OCI-LY1 (cell line): ENCODE measurements at regions not wholly inside any gene's neighbourhood (a gene's known extent, or its start where the extent isn't known, plus 50 kb on each side); places are given as distances from the start of the nearest gene placed in this dataset.

Source experiments
- H2AFZ ChIP-seq: fragments of 200-600 bp; sonication (generic), shearing (Covaris generic); 2 replicates; pipeline ENCODE4 v1.6.0; 2014; ENCODE audit warnings: antibody characterized with exemption, mild to moderate bottlenecking, low read length
- H3F3A ChIP-seq: fragments of 200-600 bp; sonication (generic), shearing (Covaris generic); 2 replicates; pipeline ENCODE4 v1.6.0; 2014; ENCODE audit warnings: mild to moderate bottlenecking, antibody characterized with exemption, low read length, moderate library complexity; ENCODE audit not compliant: insufficient read depth
- H3K27ac ChIP-seq: fragments of 200-600 bp; sonication (generic); 2 replicates; pipeline ENCODE4 v1.5.1; 2014; ENCODE audit warnings: low read length, mixed run types, mild to moderate bottlenecking, low read depth; ENCODE audit not compliant: poor library complexity, severe bottlenecking
- H3K27me3 ChIP-seq: fragments of 200-600 bp; sonication (generic); 2 replicates; pipeline ENCODE4 v1.6.0; 2014; ENCODE audit warnings: antibody characterized with exemption, mild to moderate bottlenecking, low read length, moderate library complexity; ENCODE audit not compliant: insufficient read depth
- H3K36me3 ChIP-seq: fragments of 200-600 bp; sonication (generic); 2 replicates; pipeline ENCODE4 v1.6.1; 2014; ENCODE audit warnings: mild to moderate bottlenecking, antibody characterized with exemption, low read length, moderate library complexity, mixed read lengths; ENCODE audit not compliant: insufficient read depth
- H3K4me1 ChIP-seq: fragments of 200-600 bp; sonication (generic); 2 replicates; pipeline ENCODE4 v1.5.1; 2014; ENCODE audit warnings: mild to moderate bottlenecking, low read length, moderate library complexity; ENCODE audit not compliant: insufficient read depth, severe bottlenecking
- H3K4me2 ChIP-seq: fragments of 200-600 bp; sonication (generic), shearing (Covaris generic); 2 replicates; pipeline ENCODE4 v1.6.1; 2014; ENCODE audit warnings: low read length
- H3K4me3 ChIP-seq: fragments of 200-600 bp; sonication (generic); 2 replicates; pipeline ENCODE4 v1.5.1; 2014; ENCODE audit warnings: low read length, low read depth, mild to moderate bottlenecking, mixed read lengths; ENCODE audit not compliant: poor library complexity, severe bottlenecking
- H3K79me2 ChIP-seq: fragments of 200-600 bp; shearing (Covaris generic); 2 replicates; pipeline ENCODE4 v1.6.1; 2016; ENCODE audit warnings: mixed run types, low read length, mixed read lengths; ENCODE audit not compliant: insufficient read depth
- H3K9ac ChIP-seq: fragments of 200-600 bp; sonication (generic), shearing (Covaris generic); 2 replicates; pipeline ENCODE4 v1.6.1; 2014; ENCODE audit warnings: mild to moderate bottlenecking, low read length, mixed read lengths
- H3K9me2 ChIP-seq: fragments of 200-600 bp; sonication (generic), shearing (Covaris generic); 2 replicates; pipeline ENCODE4 v1.6.1; 2014; ENCODE audit warnings: low read depth, mild to moderate bottlenecking, low read length, mixed read lengths
- H3K9me3 ChIP-seq: fragments of 200-600 bp; shearing (Covaris generic); 2 replicates; pipeline ENCODE4 v1.6.1; 2014; ENCODE audit warnings: low read length, mixed read lengths
- H4K20me1 ChIP-seq: fragments of 200-600 bp; sonication (generic), shearing (Covaris generic); 2 replicates; pipeline ENCODE4 v1.6.0; 2016; ENCODE audit warnings: mild to moderate bottlenecking, low read length; ENCODE audit not compliant: insufficient read depth
- CTCF ChIP-seq: fragments of 200-600 bp; sonication (generic), shearing (Covaris generic); IDR thresholded peaks from 2 replicates; pipeline ENCODE4 v1.5.1; 2017; ENCODE audit warnings: mild to moderate bottlenecking, antibody characterized with exemption, low read length, moderate library complexity, mixed read lengths
- EZH2 ChIP-seq: fragments of 200-600 bp; sonication (generic), shearing (Covaris generic); IDR thresholded peaks from 2 replicates; pipeline ENCODE4 v1.8.0; 2017; ENCODE audit warnings: borderline replicate concordance, mixed run types, mild to moderate bottlenecking, antibody characterized with exemption, low read length, moderate library complexity, mixed read lengths

DNA sequence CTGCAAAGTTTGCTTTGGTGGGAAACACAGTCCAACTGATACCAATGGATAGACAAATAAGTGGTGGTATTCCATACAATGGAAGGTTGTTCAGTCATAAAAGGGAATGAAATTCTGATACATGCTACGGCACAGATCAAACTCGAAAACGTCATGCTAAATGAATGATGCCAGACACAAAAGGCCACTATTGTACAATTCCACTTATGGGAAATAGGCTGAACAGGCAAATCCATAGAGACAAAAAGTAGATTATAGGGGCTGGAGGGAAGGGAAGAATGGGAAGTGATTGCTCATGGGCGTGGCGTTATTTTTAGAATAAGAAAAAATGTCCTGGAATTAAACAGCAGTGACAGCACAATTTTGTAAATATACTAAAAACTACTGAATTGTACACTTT lies 66.0 kb upstream of the FOXK1 start:
- H3F3A ChIP-seq: no peaks in the 10 kb centered on the region

GRCh38 chr7:4621396-4621795 lies 60.7 kb upstream of the FOXK1 start:
- no peaks in the 10 kb centered on the region for H3K27me3 ChIP-seq
- H3K4me3 ChIP-seq: no peak overlapping the region
- H3K9me2 ChIP-seq: no peaks in the 10 kb centered on the region
- TF ChIP-seq CTCF (no peak), EZH2 (no peak)
- H3F3A ChIP-seq: no peaks in the 10 kb centered on the region
- no peak overlapping the region for H3K4me2 ChIP-seq
- no peak overlapping the region for H3K9ac ChIP-seq
- no peaks in the 10 kb centered on the region for H3K79me2 ChIP-seq
- peaks cover 8% of the 10 kb centered on the region for H3K9me3 ChIP-seq
- no peak overlapping the region for H3K27ac ChIP-seq
- no peaks in the 10 kb centered on the region for H4K20me1 ChIP-seq
- no peaks in the 10 kb centered on the region; the same call in 1 of the 2 replicates for H3K36me3 ChIP-seq
- no peaks in the 10 kb centered on the region for H3K4me1 ChIP-seq
- H2AFZ ChIP-seq: no peak overlapping the region

More for the DNA sequence above, 66.0 kb upstream of the FOXK1 start:
- no peaks in the 10 kb centered on the region for H3K9me3 ChIP-seq
- H3K27ac ChIP-seq: no peak overlapping the region
- TF ChIP-seq CTCF (no peak), EZH2 (no peak)
- H3K4me1 ChIP-seq: no peaks in the 10 kb centered on the region
- H2AFZ ChIP-seq: no peak overlapping the region
- H3K27me3 ChIP-seq: no peaks in the 10 kb centered on the region
- no peak overlapping the region for H3K4me2 ChIP-seq
- H3K4me3 ChIP-seq: no peak overlapping the region
- H3K79me2 ChIP-seq: no peaks in the 10 kb centered on the region
- H3K9me2 ChIP-seq: no peaks in the 10 kb centered on the region
- H4K20me1 ChIP-seq: no peaks in the 10 kb centered on the region
- no peaks in the 10 kb centered on the region for H3K36me3 ChIP-seq
- no peak overlapping the region for H3K9ac ChIP-seq

- H3K27me3 ChIP-seq: no peaks in the 10 kb centered on the region; the same call in 1 of the 2 replicates
- no peak overlapping the region for H3K4me2 ChIP-seq
- no peaks in the 10 kb centered on the region for H3F3A ChIP-seq
- no peaks in the 10 kb centered on the region; the same call in 1 of the 2 replicates for H3K36me3 ChIP-seq
- no peak overlapping the region for H3K9ac ChIP-seq
- H3K4me1 ChIP-seq: no peaks in the 10 kb centered on the region
- no peaks in the 10 kb centered on the region for H3K79me2 ChIP-seq
- H3K9me2 ChIP-seq: no peaks in the 10 kb centered on the region
- H3K9me3 ChIP-seq: peaks cover 8% of the 10 kb centered on the region
- H3K27ac ChIP-seq: no peak overlapping the region
- H2AFZ ChIP-seq: no peak overlapping the region
- H3K4me3 ChIP-seq: no peak overlapping the region
- no peak for TF ChIP-seq EZH2
- no peak for TF ChIP-seq CTCF
- no peaks in the 10 kb centered on the region for H4K20me1 ChIP-seq
Observed at GRCh38 chr7:4626318-4626845, 55.7 kb upstream of the FOXK1 start.
